HCEC 1CT (cell line): ENCODE measurements at regions not wholly inside any gene's neighbourhood (a gene's known extent, or its start where the extent isn't known, plus 50 kb on each side); places are given as distances from the start of the nearest gene placed in this dataset.

Experiments used
- DNase-seq: peaks from one replicate; pipeline ENCODE4 v3.0.0-alpha.2; 2017

- no peak for DNase-seq
Measured at GRCh38 chr2:106941372-106941993, 55.5 kb upstream of the ST6GAL2 start.

DNA sequence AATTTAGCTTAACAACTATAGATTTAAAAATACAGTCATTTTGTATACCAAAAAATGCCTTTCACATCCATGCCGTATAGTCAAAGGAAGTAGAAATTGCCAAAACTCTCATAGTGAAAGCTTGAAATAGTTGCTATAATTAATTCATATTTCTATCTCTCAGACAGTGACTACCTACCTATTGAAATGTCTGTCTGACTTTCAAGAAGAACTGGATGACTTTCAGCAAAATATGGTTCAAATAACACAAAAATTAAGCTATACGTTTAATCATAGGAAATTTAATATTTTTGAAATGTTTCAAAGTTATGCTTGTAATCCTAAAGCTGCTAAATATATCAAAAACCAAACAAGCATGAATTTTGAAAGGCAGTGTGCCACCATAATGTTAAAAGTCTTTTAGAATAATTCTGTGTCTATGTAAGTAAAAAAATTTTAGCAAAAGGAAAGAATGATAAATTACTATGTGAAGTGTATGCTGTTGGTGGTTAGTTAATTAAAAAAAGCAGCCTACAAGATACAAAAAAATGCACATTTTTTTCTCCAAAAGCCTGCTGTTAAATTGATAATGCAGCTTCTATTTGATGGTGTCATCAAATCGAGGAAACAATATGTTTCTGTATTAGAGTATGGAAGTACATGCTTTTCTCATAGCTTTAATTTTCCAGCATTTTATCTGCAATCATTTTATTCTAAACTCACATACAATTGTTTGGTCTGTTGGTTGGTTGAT lies 57.7 kb upstream of the ST6GAL2 start:
- DNase-seq, result no peak

DNA sequence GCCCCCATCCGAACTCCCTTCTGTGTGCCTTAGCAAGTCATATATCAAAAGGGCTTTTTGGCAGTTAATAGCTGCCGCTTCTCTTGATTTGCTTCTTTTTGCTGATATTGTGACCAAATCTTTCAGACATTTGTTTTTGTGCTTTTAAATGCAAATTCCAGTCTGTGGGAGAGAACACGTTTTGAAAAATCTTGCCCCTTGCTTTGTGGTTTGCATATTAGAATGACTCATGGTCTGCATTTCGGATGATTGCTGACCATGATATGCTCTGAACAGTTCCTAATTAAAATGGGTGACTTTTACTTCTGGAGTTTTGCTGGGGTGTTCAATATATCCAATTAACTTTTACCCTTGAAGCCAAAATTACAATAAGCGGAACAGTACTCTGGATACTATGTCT lies 58.2 kb upstream of the ST6GAL2 start:
- DNase-seq, result no peak

GRCh38 chr2:106948540-106948939 lies 62.6 kb upstream of the ST6GAL2 start:
- DNase-seq, result no peak

- no peak for DNase-seq
Measured at GRCh38 chr2:106953236-106953635, 67.3 kb upstream of the ST6GAL2 start.

GRCh38 chr2:106953779-106954178 lies 67.8 kb upstream of the ST6GAL2 start:
- DNase-seq, result no peak

DNA sequence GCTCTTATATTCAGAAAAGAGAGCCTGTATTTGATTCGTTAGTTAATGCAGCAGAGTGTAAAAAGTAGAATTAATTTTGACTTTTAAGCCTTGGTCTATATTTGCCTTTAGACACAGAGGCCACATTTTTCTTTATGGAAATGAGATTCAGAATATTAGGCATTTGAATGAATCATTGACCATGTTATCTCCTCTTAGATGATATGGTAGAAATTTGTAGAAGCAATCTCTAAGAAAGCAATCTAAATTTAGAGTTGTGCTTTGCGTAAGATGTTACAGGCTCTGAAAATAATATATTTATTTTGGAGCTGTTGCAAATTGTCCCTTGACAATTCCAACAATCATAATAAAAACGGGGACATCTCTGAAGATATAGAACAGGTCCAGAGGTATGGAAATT lies 68.3 kb upstream of the ST6GAL2 start:
- no peak for DNase-seq

DNA sequence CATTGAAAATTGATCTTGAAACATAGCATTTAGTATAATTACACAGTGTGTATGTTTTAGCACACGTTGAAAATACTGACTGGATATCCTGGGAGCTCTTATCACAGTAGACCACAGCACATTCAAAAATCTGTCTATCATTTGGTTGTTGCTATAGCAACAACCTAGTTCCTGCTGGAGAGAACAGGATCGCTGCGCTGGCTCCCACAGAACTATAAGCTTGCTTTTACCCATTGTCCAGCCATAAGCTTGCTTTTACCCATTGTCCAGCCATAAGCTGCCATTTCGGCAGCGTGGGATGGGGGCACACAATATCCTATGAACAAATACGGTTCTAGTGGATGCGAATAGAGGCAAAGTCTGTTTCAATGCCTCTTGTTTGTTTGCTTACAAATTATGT lies 70.4 kb upstream of the ST6GAL2 start:
- DNase-seq, result no peak

DNA sequence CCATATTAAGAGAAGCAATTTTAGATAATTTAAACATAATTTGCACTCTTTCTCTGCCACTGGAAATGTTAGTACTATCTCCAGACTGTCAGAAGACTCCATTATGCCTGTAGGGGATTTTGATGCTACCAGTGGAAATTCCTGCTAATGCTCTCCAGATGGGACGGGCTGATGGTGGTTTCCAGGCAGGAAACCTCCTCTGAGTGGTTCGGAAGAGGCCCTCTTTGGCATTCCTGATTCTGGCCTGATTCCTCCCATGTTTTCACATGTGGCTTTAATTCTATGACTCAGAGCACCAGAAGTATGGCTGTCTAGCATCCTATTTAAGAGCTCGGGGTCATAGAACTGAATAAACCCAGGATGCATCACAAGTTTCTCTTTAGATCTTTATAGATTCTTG lies 70.9 kb upstream of the ST6GAL2 start:
- DNase-seq, result no peak

GRCh38 chr2:106959975-106960682 lies 74.2 kb upstream of the ST6GAL2 start:
- DNase-seq, result no peak

- no peak for DNase-seq
Measured at GRCh38 chr2:106960683-106961161, 74.8 kb upstream of the ST6GAL2 start.

DNA sequence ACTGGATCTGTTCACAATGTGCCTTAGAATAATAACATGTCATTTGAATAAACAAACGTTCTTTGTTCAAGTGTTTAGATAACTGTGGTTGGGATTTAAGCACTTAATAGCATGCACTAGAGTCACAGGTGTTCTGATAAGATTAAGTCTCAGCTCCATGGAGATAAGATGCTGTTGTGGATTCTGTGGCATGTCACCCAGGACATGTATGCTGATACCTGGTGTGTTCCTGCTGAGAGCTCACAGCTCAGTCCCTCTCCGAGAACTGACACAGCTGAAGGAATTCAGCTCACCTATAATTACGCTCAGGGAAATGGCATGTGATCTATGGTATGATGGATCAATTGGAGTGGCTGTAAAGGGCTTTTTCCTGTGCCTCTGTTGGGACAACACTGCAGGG lies 75.4 kb upstream of the ST6GAL2 start:
- DNase-seq, result no peak

- no peak for DNase-seq
Measured at GRCh38 chr2:106963156-106963555, 77.2 kb upstream of the ST6GAL2 start.

GRCh38 chr2:106963893-106964292 lies 77.9 kb upstream of the ST6GAL2 start:
- DNase-seq, result no peak

DNA sequence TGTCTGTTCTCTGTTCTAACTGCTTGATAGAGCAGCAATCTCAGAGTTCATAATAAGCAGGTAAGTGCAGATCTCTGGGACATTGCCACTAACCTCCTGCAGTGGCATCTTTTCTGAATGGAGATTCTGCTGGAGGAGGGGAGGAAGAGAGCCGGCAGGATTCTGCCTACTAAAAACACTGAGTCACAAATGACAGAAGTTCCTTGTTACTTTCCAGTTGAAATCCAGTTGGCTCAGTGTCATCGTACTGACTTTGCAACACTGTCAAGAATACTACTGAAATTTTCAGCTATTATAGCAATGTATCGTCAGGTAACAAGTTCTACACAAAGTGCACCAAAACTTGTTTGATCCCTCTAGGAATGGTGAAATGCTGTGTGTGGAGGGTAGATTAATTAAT lies 79.6 kb upstream of the ST6GAL2 start:
- DNase-seq, result no peak

GRCh38 chr2:106969777-106970176 lies 83.8 kb upstream of the ST6GAL2 start:
- DNase-seq, result no peak

GRCh38 chr2:106970471-106971261 lies 84.7 kb upstream of the ST6GAL2 start:
- DNase-seq, result no peak

GRCh38 chr2:106972782-106973181 lies 86.8 kb upstream of the ST6GAL2 start:
- no peak for DNase-seq

- no peak for DNase-seq
Measured at GRCh38 chr2:106974891-106975290, 88.9 kb upstream of the ST6GAL2 start.

DNA sequence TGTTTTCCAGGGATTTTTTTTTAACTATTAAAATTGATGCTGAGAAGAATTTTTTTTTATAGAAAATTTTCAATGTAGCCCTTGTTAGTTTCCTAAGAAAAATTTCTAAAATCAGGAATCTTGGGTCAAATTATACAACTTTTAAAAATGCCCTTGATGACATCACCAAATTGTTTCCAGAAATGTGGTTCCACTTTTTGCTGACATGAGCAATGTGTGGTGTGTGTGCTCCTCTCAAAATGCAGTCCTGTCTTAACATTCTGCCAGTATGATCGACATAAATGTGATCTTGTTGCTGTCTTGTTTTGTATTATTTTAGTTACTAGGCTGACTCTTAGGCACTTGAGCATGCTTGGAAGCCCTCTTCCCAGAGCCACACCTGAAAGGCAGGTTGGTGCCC lies 89.7 kb upstream of the ST6GAL2 start:
- DNase-seq, result no peak

DNA sequence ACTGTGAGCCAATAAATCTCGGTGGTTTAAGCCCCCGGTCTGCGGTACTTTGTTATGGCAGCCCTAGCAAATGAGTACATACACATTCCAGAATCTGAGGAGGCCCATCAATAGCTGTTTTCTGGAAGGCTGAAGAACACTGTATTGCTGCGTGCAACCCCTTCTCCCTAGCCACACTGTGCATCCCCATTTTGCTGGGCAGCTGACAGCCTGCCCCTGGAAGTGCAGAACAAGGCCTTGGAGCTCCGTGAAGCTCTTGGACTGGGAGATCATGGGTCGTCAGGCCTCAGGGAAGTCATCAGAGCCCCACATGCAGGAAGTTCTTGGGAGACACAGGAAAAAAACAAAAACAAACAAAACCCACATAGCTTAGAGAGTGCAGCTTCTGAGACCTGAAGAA lies 90.6 kb upstream of the ST6GAL2 start:
- no peak for DNase-seq

DNA sequence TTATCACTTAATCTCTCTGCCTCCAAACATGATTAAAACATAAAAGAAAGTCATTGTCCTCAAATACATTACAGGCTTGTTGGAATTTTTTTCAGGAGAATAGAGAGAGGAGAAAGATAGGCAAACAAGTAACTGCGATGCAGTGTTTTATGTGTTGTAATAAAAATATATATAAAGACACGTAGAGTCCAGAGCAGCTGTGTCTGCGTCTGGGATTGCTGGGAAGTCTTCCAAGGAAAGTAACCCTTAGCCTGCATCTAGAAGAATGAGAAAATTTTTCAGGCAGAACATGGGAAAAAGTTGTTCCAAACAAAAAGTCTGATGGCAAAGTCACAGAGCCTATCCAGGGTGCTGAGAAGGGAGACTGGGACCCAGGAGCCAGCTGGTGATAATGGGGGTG lies 91.8 kb upstream of the ST6GAL2 start:
- DNase-seq, result no peak

- DNase-seq, result no peak
Measured at GRCh38 chr2:106978647-106979046, 92.7 kb upstream of the ST6GAL2 start.
